ENCODE measurements at regions not wholly inside any gene's neighbourhood (a gene's known extent, or its start where the extent isn't known, plus 50 kb on each side); places are given as distances from the start of the nearest gene placed in this dataset.
"Not testable (repeated sequence)": the region's sequence is repeated elsewhere in the genome, so short reads cannot be mapped to it uniquely, and the experiment has no call there.

- TF ChIP-seq EZH2 (IDR thresholded peaks at IDR 0.05; ENCODE audit: borderline replicate concordance, low read depth, low read length, severe bottlenecking); CTCF (IDR thresholded peaks at IDR 0.05; ENCODE audit: borderline replicate concordance, extremely low read depth, low read length, poor library complexity, severe bottlenecking): not testable (repeated sequence)
Observed at GRCh38 chr7:73937650-73938049, 76.7 kb downstream of the TMEM270 start.

All from DND-41 (cell line).